Activated T-cell treated with anti-CD3 and anti-CD28 coated beads, Interleukin-2, amount 50 U/mL, for 24 hours (primary cell): ENCODE measurements at regions not wholly inside any gene's neighbourhood (a gene's known extent, or its start where the extent isn't known, plus 50 kb on each side); places are given as distances from the start of the nearest gene placed in this dataset.
"Not testable (repeated sequence)": the region's sequence is repeated elsewhere in the genome, so short reads cannot be mapped to it uniquely, and the experiment has no call there.

Experiments used
- DNase-seq: peaks from one replicate; pipeline ENCODE4 v3.0.0-alpha.2; 2020
- H3K27ac Mint-ChIP-seq: 2 replicates; pipeline ENCODE4 v1.8.0; 2020; ENCODE audit warnings: mild to moderate bottlenecking, mixed read lengths
- H3K27me3 Mint-ChIP-seq: 2 replicates; pipeline ENCODE4 v1.8.0; 2020; ENCODE audit warnings: mixed read lengths
- H3K36me3 Mint-ChIP-seq: 2 replicates; pipeline ENCODE4 v1.8.0; 2020; ENCODE audit warnings: low read depth, mixed read lengths
- H3K4me1 Mint-ChIP-seq: 2 replicates; pipeline ENCODE4 v1.8.0; 2020; ENCODE audit warnings: low read depth, mixed read lengths
- H3K4me3 Mint-ChIP-seq: 2 replicates; pipeline ENCODE4 v1.8.0; 2020; ENCODE audit warnings: mild to moderate bottlenecking, moderate library complexity, mixed read lengths
- H3K9me3 Mint-ChIP-seq: 2 replicates; pipeline ENCODE4 v1.8.0; 2020; ENCODE audit warnings: mixed read lengths

GRCh38 chr1:232333419-232333767 is 296.5 kb downstream of the SIPA1L2 start:
- DNase-seq, result no peak
- Mint-ChIP-seq H3K27ac (no peak overlapping the region), H3K36me3 (no peaks in the 10 kb centered on the region), H3K4me3 (no peak overlapping the region), H3K9me3 (no peaks in the 10 kb centered on the region), H3K27me3 (peaks cover 29% of the 10 kb centered on the region), H3K4me1 (peaks cover 19% of the 10 kb centered on the region)

GRCh38 chr1:232332710-232333418 is 297.1 kb downstream of the SIPA1L2 start:
- not testable (repeated sequence) for H3K27ac Mint-ChIP-seq, H3K4me3 Mint-ChIP-seq, DNase-seq, H3K36me3 Mint-ChIP-seq, H3K9me3 Mint-ChIP-seq
- Mint-ChIP-seq H3K27me3 (peaks cover 29% of the 10 kb centered on the region), H3K4me1 (peaks cover 19% of the 10 kb centered on the region)

GRCh38 chr1:232329103-232329813 is 300.7 kb downstream of the SIPA1L2 start:
- no peak for DNase-seq
- H3K9me3 Mint-ChIP-seq, result no peaks in the 10 kb centered on the region
- H3K4me1 Mint-ChIP-seq, result peaks cover 3% of the 10 kb centered on the region
- H3K36me3 Mint-ChIP-seq, result no peaks in the 10 kb centered on the region
- no peak overlapping the region for H3K27ac Mint-ChIP-seq
- no peak overlapping the region for H3K4me3 Mint-ChIP-seq
- peaks cover 12% of the 10 kb centered on the region for H3K27me3 Mint-ChIP-seq

GRCh38 chr1:232328486-232329102 is 301.3 kb downstream of the SIPA1L2 start:
- H3K4me1 Mint-ChIP-seq, result no peaks in the 10 kb centered on the region
- no peak overlapping the region for H3K27ac Mint-ChIP-seq
- no peaks in the 10 kb centered on the region for H3K36me3 Mint-ChIP-seq
- H3K4me3 Mint-ChIP-seq, result no peak overlapping the region
- H3K9me3 Mint-ChIP-seq, result no peaks in the 10 kb centered on the region
- peaks cover 6% of the 10 kb centered on the region for H3K27me3 Mint-ChIP-seq
- DNase-seq, result no peak

GRCh38 chr1:232327899-232328298 is 302.0 kb downstream of the SIPA1L2 start:
- no peak overlapping the region for H3K4me3 Mint-ChIP-seq

GRCh38 chr1:232327269-232327668 is 302.7 kb downstream of the SIPA1L2 start:
- H3K9me3 Mint-ChIP-seq, result no peaks in the 10 kb centered on the region
- no peak overlapping the region for H3K4me3 Mint-ChIP-seq
- no peak for DNase-seq
- H3K36me3 Mint-ChIP-seq, result no peaks in the 10 kb centered on the region
- no peaks in the 10 kb centered on the region for H3K4me1 Mint-ChIP-seq
- no peak overlapping the region for H3K27ac Mint-ChIP-seq
- no peaks in the 10 kb centered on the region for H3K27me3 Mint-ChIP-seq

More at GRCh38 chr1:232327899-232328298, 302.0 kb downstream of the SIPA1L2 start:
- no peaks in the 10 kb centered on the region for H3K4me1 Mint-ChIP-seq
- no peak overlapping the region for H3K27ac Mint-ChIP-seq
- no peak for DNase-seq
- no peaks in the 10 kb centered on the region for H3K27me3 Mint-ChIP-seq
- no peaks in the 10 kb centered on the region for H3K9me3 Mint-ChIP-seq
- H3K36me3 Mint-ChIP-seq, result no peaks in the 10 kb centered on the region

GRCh38 chr1:232322162-232322734 is 307.7 kb downstream of the SIPA1L2 start:
- H3K36me3 Mint-ChIP-seq, result no peaks in the 10 kb centered on the region
- no peaks in the 10 kb centered on the region for H3K4me1 Mint-ChIP-seq
- H3K4me3 Mint-ChIP-seq, result no peak overlapping the region
- H3K27ac Mint-ChIP-seq, result no peak overlapping the region
- no peak for DNase-seq
- H3K27me3 Mint-ChIP-seq, result no peaks in the 10 kb centered on the region
- H3K9me3 Mint-ChIP-seq, result no peaks in the 10 kb centered on the region

GRCh38 chr1:232319518-232320210 is 310.3 kb downstream of the SIPA1L2 start:
- no peaks in the 10 kb centered on the region for H3K36me3 Mint-ChIP-seq
- no peaks in the 10 kb centered on the region for H3K27me3 Mint-ChIP-seq
- no peak for DNase-seq
- no peaks in the 10 kb centered on the region for H3K4me1 Mint-ChIP-seq
- H3K27ac Mint-ChIP-seq, result no peak overlapping the region
- no peaks in the 10 kb centered on the region for H3K9me3 Mint-ChIP-seq
- no peak overlapping the region for H3K4me3 Mint-ChIP-seq

GRCh38 chr1:232319072-232319471 is 310.9 kb downstream of the SIPA1L2 start:
- DNase-seq, result no peak
- H3K4me3 Mint-ChIP-seq, result no peak overlapping the region
- H3K36me3 Mint-ChIP-seq, result no peaks in the 10 kb centered on the region
- no peaks in the 10 kb centered on the region for H3K27me3 Mint-ChIP-seq
- no peaks in the 10 kb centered on the region for H3K4me1 Mint-ChIP-seq
- no peaks in the 10 kb centered on the region for H3K9me3 Mint-ChIP-seq
- no peak overlapping the region for H3K27ac Mint-ChIP-seq

GRCh38 chr1:232318143-232318542 is 311.8 kb downstream of the SIPA1L2 start:
- no peak overlapping the region for H3K4me3 Mint-ChIP-seq
- H3K9me3 Mint-ChIP-seq, result peaks cover 8% of the 10 kb centered on the region
- H3K27me3 Mint-ChIP-seq, result no peaks in the 10 kb centered on the region
- no peaks in the 10 kb centered on the region for H3K4me1 Mint-ChIP-seq
- H3K36me3 Mint-ChIP-seq, result no peaks in the 10 kb centered on the region
- H3K27ac Mint-ChIP-seq, result no peak overlapping the region
- no peak for DNase-seq

- H3K27me3 Mint-ChIP-seq, result no peaks in the 10 kb centered on the region
- H3K36me3 Mint-ChIP-seq, result no peaks in the 10 kb centered on the region
- H3K9me3 Mint-ChIP-seq, result peaks cover 16% of the 10 kb centered on the region
- H3K4me1 Mint-ChIP-seq, result no peaks in the 10 kb centered on the region
- no peak overlapping the region for H3K4me3 Mint-ChIP-seq
- no peak for DNase-seq
- no peak overlapping the region for H3K27ac Mint-ChIP-seq
Observed at GRCh38 chr1:232317350-232317749, 312.6 kb downstream of the SIPA1L2 start.

- H3K9me3 Mint-ChIP-seq, result peaks cover 17% of the 10 kb centered on the region
- no peaks in the 10 kb centered on the region for H3K27me3 Mint-ChIP-seq
- no peak for DNase-seq
- H3K4me3 Mint-ChIP-seq, result no peak overlapping the region
- H3K27ac Mint-ChIP-seq, result no peak overlapping the region
- no peaks in the 10 kb centered on the region for H3K36me3 Mint-ChIP-seq
- H3K4me1 Mint-ChIP-seq, result no peaks in the 10 kb centered on the region
Observed at GRCh38 chr1:232316864-232317263, 313.1 kb downstream of the SIPA1L2 start.

- not testable (repeated sequence) for H3K27me3 Mint-ChIP-seq, H3K4me3 Mint-ChIP-seq, DNase-seq, H3K27ac Mint-ChIP-seq, H3K4me1 Mint-ChIP-seq, H3K36me3 Mint-ChIP-seq
- H3K9me3 Mint-ChIP-seq, result peaks cover 17% of the 10 kb centered on the region
Observed at GRCh38 chr1:232313876-232314275, 316.1 kb downstream of the SIPA1L2 start.

GRCh38 chr1:232310541-232310940 is 319.4 kb downstream of the SIPA1L2 start:
- H3K27ac Mint-ChIP-seq, result no peak overlapping the region

More at GRCh38 chr1:232310541-232310940, 319.4 kb downstream of the SIPA1L2 start:
- no peak for DNase-seq
- H3K4me3 Mint-ChIP-seq, result no peak overlapping the region
- peaks cover 20% of the 10 kb centered on the region for H3K27me3 Mint-ChIP-seq
- H3K36me3 Mint-ChIP-seq, result no peaks in the 10 kb centered on the region
- H3K4me1 Mint-ChIP-seq, result no peaks in the 10 kb centered on the region
- peaks cover 17% of the 10 kb centered on the region for H3K9me3 Mint-ChIP-seq
